A673 (cell line): ENCODE measurements at regions not wholly inside any gene's neighbourhood (a gene's known extent, or its start where the extent isn't known, plus 50 kb on each side); places are given as distances from the start of the nearest gene placed in this dataset.
"Not testable (repeated sequence)": the region's sequence is repeated elsewhere in the genome, so short reads cannot be mapped to it uniquely, and the experiment has no call there.

Experiments used
- BruUV-seq: library from RNA; stranded (reverse); fragments of 400-500 nt; replicated peaks from 2 replicates; lab custom pipeline; 2021; lab: Mats Ljungman, UMichigan
- CTCF ChIA-PET: fragments of 300-600 bp; sonication (Branson Sonifier 250); formaldehyde crosslinking; loops from one replicate; lab custom pipeline; 2022; ENCODE audit warnings: antibody characterized with exemption; lab: Charles Lee
- POLR2A ChIA-PET: fragments of 300-600 bp; sonication (Branson Sonifier 250); formaldehyde crosslinking; loops from one replicate; lab custom pipeline; 2022; ENCODE audit warnings: antibody characterized with exemption; ENCODE audit not compliant: low non-redundant PET; lab: Charles Lee
- DNase-seq: peaks from one replicate; pipeline ENCODE4 v3.0.0-alpha.2; 2015; ENCODE audit warnings: low spot score
- H3K27ac ChIP-seq: fragments of 200-600 bp; sonication (generic); 2 replicates; pipeline ENCODE4 v1.5.1; 2016; ENCODE audit warnings: mixed run types, low read depth, mild to moderate bottlenecking, mixed read lengths, antibody characterized with exemption, low read length; ENCODE audit not compliant: poor library complexity, severe bottlenecking
- H3K27me3 ChIP-seq: fragments of 200-600 bp; sonication (generic); replicated peaks from 2 replicates; pipeline ENCODE4 v1.6.1; 2017; ENCODE audit warnings: mixed run types, low read depth, mild to moderate bottlenecking, mixed read lengths, antibody characterized with exemption, low read length; ENCODE audit not compliant: insufficient read depth, poor library complexity
- H3K36me3 ChIP-seq: fragments of 200-600 bp; sonication (generic); 2 replicates; pipeline ENCODE4 v1.6.1; 2016; ENCODE audit warnings: mixed run types, mild to moderate bottlenecking, mixed read lengths, antibody characterized with exemption, low read length; ENCODE audit not compliant: insufficient read depth, poor library complexity, severe bottlenecking
- H3K4me1 ChIP-seq: fragments of 200-600 bp; sonication (generic); 2 replicates; pipeline ENCODE4 v1.6.1; 2017; ENCODE audit warnings: mixed run types, mild to moderate bottlenecking, mixed read lengths, antibody characterized with exemption, low read length; ENCODE audit not compliant: insufficient read depth, poor library complexity, severe bottlenecking
- H3K4me3 ChIP-seq: fragments of 200-600 bp; sonication (generic); 2 replicates; pipeline ENCODE4 v1.5.1; 2016; ENCODE audit warnings: low read depth, mixed run types, mild to moderate bottlenecking, mixed read lengths, low read length; ENCODE audit not compliant: poor library complexity, severe bottlenecking
- H3K9me3 ChIP-seq: fragments of 200-600 bp; sonication (generic); 2 replicates; pipeline ENCODE4 v1.6.1; 2016; ENCODE audit warnings: mixed run types, low read depth, mild to moderate bottlenecking, mixed read lengths, antibody characterized with exemption, low read length; ENCODE audit not compliant: poor library complexity, severe bottlenecking
- CTCF ChIP-seq: fragments of 300-800, 200-600 bp; sonication (generic); conservative IDR thresholded peaks from 2 replicates; pipeline ENCODE4 v1.5.1; 2017; ENCODE audit warnings: low read depth, mild to moderate bottlenecking, antibody characterized with exemption, low read length, moderate library complexity, mixed read lengths
- EZH2 ChIP-seq: fragments of 200-600 bp; sonication (generic); IDR thresholded peaks from 2 replicates; pipeline ENCODE4 v1.6.1; 2017; ENCODE audit warnings: borderline replicate concordance, low read depth, mild to moderate bottlenecking, mixed read lengths, antibody characterized with exemption, low read length; ENCODE audit not compliant: poor library complexity, severe bottlenecking
- intact Hi-C: fragments of 100-400 bp; cut with micrococcal nuclease; formaldehyde crosslinking; loops from one replicate; pipeline ENCODE4 v1.10.0; 2022; ENCODE audit not compliant: unreplicated experiment

GRCh38 chr13:31595563-31595962 lies 143.8 kb upstream of the RXFP2 start:
- Histone ChIP-seq H3K36me3 (no peaks in the 10 kb centered on the region), H3K4me3 (no peak overlapping the region), H3K27ac (no peak overlapping the region), H3K27me3 (no peaks in the 10 kb centered on the region), H3K9me3 (no peaks in the 10 kb centered on the region), H3K4me1 (peaks cover 9% of the 10 kb centered on the region)
- intact Hi-C loops = no loop called here
- CTCF ChIA-PET = no interaction called here
- TF ChIP-seq EZH2 (no peak), CTCF (no peak)
- no TSS peak for BruUV-seq
- peak; percentile 61 for DNase-seq
- POLR2A ChIA-PET = no interaction called here

DNA sequence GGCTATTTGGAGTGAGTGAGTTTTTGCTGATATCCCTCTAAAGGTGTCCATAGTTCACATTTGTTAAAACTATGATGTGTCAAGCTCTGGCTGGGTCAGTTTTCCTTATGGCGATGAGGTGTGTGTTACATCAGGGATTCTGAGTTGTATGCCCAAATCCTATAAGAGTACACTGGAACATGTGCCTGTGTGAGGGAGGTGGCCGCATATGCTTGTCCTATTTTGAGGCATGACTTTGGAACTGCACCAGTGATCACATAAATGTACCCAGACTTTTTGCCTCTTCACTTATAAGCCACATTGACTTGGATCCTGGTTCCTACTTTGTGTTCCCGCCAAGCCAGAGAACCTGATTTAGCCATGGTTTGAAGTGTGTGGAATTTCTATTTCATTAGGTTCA lies 140.3 kb upstream of the RXFP2 start:
- no TSS peak for BruUV-seq
- no peak overlapping the region for H3K4me3 ChIP-seq
- H3K27me3 ChIP-seq = no peaks in the 10 kb centered on the region
- H3K27ac ChIP-seq = no peak overlapping the region
- no peak for DNase-seq
- ChIA-PET CTCF (no interaction called here), POLR2A (no interaction called here)
- intact Hi-C loops = no loop called here
- no peaks in the 10 kb centered on the region for H3K9me3 ChIP-seq
- TF ChIP-seq CTCF (no peak), EZH2 (no peak)
- no peaks in the 10 kb centered on the region for H3K36me3 ChIP-seq
- peaks cover 9% of the 10 kb centered on the region for H3K4me1 ChIP-seq

DNA sequence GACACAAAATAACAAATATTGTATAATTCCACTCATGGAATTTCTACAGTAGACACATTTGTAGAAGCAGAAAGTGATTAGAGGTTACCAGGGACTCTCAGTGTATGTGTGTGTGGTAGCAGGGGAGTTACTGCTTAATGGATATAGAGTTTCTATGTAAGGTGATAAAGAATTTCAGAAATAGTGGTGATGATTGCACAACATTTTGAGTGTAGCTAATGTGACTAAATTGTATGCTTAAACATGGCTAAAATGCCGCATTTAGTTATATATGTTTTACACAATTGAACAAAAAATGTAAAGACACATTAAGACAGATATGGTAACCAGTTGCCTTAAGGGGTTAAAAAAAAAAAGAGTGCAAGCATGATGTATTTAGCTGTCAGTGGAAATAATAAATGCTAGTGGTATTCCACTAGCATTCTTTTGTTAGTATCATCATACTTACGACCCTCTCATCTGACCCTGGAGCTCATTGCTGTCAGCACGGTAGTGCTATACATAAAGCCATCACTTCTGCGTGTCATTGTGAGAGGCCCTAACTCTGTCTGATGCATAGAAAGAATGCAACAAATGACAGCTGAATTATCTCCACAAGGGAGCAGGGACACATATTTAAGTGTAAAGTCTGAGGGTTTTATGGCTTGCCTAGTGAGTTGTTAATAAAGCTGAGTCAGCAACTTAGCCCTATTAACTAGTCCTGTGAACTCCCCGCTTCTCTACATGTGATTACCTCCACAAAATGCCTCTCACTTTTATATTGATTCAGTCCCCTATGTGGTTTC lies 134.1 kb upstream of the RXFP2 start:
- no peaks in the 10 kb centered on the region for H3K27me3 ChIP-seq
- peak; percentile 41 for DNase-seq
- no TSS peak for BruUV-seq
- no peak overlapping the region for H3K4me3 ChIP-seq
- intact Hi-C loops = no loop called here
- no peaks in the 10 kb centered on the region for H3K4me1 ChIP-seq
- ChIA-PET POLR2A (interaction anchor here (0.5 kb wide), 1 partner anchor 540 kb away, joined by 6 read pairs; no protein-coding TSS in a partner anchor), CTCF (no interaction called here)
- H3K27ac ChIP-seq = no peak overlapping the region
- no peaks in the 10 kb centered on the region for H3K9me3 ChIP-seq
- H3K36me3 ChIP-seq = no peaks in the 10 kb centered on the region
- TF ChIP-seq EZH2 (no peak), CTCF (no peak)

- H3K27ac ChIP-seq, H3K27me3 ChIP-seq, H3K9me3 ChIP-seq, POLR2A ChIA-PET, BruUV-seq, DNase-seq, CTCF ChIA-PET, intact Hi-C loops, H3K36me3 ChIP-seq, H3K4me1 ChIP-seq, H3K4me3 ChIP-seq: not testable (repeated sequence)
These were observed 131.8 kb upstream of the RXFP2 start for GRCh38 chr13:31607531-31607930.

DNA sequence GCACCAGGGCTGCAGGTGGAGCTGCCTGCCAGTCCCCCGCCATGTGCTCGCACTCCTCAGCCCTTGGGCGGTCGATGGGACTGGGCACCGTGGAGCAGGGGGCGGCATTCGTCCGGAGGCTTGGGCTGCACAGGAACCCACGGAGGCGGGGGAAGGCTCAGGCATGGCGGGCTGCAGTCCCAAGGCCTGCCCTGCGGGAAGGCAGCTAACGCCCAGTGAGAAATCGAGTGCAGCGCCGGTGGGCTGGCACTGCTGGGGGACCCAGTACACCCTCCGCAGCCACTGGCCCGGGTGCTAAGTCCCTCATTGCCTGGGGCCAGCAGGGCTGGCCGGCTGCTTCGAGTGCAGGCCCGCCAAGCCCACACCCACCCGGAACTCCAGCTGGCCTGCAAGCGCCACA lies 130.5 kb upstream of the RXFP2 start:
- H3K9me3 ChIP-seq, H3K36me3 ChIP-seq, H3K4me3 ChIP-seq, intact Hi-C loops, H3K4me1 ChIP-seq, BruUV-seq, DNase-seq, POLR2A ChIA-PET, H3K27ac ChIP-seq, CTCF ChIA-PET, H3K27me3 ChIP-seq: not testable (repeated sequence)
